ENCODE measurements at regions not wholly inside any gene's neighbourhood (a gene's known extent, or its start where the extent isn't known, plus 50 kb on each side); places are given as distances from the start of the nearest gene placed in this dataset.

DNA sequence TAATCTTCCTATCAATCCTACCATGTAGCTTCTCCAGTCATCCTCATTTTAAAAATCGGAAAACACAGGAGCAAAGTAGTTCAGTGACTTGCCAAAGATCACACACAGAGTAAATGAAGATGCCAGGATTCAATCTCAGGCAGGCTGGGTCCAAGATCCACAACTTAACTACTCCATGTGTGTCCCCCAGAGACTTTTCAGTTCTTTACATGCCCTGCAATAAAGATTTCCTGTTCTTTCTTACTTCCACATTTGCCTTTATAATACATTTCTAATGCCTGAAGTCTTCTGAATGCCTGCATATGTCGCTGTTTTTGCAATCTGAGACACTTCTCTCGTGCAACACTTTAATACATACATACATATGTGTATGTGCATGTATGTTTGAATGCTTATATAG, 121.7 kb upstream of the MARCKS start:
- no peak overlapping the region for H2AFZ ChIP-seq (ENCODE audit: low read length)
- no peaks in the 10 kb centered on the region for H3K4me1 ChIP-seq (ENCODE audit: low read length)
- no peaks in the 10 kb centered on the region for H3F3A ChIP-seq (ENCODE audit: insufficient read depth, low read length)
- no peak overlapping the region for H3K9ac ChIP-seq (ENCODE audit: low read length)
- no peak for TF ChIP-seq EZH2 (optimal IDR thresholded peaks at IDR 0.05; ENCODE audit: low read depth, low read length)
- no peak for TF ChIP-seq EZH2phosphoT487 (IDR thresholded peaks at IDR 0.05; ENCODE audit: low read length)
- TF ChIP-seq, protein P1, sequence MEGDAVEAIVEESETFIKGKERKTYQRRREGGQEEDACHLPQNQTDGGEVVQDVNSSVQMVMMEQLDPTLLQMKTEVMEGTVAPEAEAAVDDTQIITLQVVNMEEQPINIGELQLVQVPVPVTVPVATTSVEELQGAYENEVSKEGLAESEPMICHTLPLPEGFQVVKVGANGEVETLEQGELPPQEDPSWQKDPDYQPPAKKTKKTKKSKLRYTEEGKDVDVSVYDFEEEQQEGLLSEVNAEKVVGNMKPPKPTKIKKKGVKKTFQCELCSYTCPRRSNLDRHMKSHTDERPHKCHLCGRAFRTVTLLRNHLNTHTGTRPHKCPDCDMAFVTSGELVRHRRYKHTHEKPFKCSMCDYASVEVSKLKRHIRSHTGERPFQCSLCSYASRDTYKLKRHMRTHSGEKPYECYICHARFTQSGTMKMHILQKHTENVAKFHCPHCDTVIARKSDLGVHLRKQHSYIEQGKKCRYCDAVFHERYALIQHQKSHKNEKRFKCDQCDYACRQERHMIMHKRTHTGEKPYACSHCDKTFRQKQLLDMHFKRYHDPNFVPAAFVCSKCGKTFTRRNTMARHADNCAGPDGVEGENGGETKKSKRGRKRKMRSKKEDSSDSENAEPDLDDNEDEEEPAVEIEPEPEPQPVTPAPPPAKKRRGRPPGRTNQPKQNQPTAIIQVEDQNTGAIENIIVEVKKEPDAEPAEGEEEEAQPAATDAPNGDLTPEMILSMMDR (IDR thresholded peaks at IDR 0.05; ENCODE audit: low read length) = no peak
- no peak overlapping the region for H3K4me3 ChIP-seq (ENCODE audit: low read length)
- no peaks in the 10 kb centered on the region for H3K9me3 ChIP-seq (replicated peaks; ENCODE audit: insufficient read depth, low read length)
- H3K79me2 ChIP-seq (ENCODE audit: low read length) = no peaks in the 10 kb centered on the region
- H3K27ac ChIP-seq (ENCODE audit: low read length) = no peak overlapping the region
- H3K36me3 ChIP-seq (replicated peaks; ENCODE audit: insufficient read depth, low read length) = no peaks in the 10 kb centered on the region
- H4K20me1 ChIP-seq (ENCODE audit: insufficient read depth, low read length) = no peaks in the 10 kb centered on the region
- H3K4me2 ChIP-seq (ENCODE audit: low read depth, low read length) = no peak overlapping the region
- H3K9me2 ChIP-seq (replicated peaks; ENCODE audit: insufficient read depth, low read length) = no peaks in the 10 kb centered on the region
- H3K27me3 ChIP-seq (replicated peaks; ENCODE audit: insufficient read depth, low read length) = no peaks in the 10 kb centered on the region
- DNase-seq = no peak

DNA sequence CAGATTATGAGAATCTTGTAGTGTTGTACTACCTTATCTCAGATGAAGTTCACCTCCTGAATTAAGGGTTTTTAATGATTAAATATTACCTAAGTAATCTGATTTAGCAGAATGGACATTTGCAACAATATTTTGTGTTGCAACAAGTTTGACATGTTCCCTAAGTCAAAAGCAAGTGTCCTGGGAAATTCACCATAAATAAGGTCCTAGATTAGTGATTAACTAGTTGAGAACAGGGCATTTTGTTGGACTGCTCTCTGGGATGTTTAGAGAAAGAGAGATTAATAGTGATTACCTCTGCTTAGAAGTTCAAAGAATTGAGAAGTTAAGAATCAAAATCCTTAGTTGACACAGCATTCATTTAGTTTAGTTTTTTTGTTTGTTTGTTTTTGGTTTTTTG, 120.2 kb upstream of the MARCKS start:
- no peaks in the 10 kb centered on the region for H4K20me1 ChIP-seq (ENCODE audit: insufficient read depth, low read length)
- H3K9ac ChIP-seq (ENCODE audit: low read length) = no peak overlapping the region
- no peaks in the 10 kb centered on the region for H3K9me3 ChIP-seq (replicated peaks; ENCODE audit: insufficient read depth, low read length)
- H3K36me3 ChIP-seq (replicated peaks; ENCODE audit: insufficient read depth, low read length) = no peaks in the 10 kb centered on the region
- H3K4me3 ChIP-seq (ENCODE audit: low read length) = no peak overlapping the region
- H2AFZ ChIP-seq (ENCODE audit: low read length) = no peak overlapping the region
- H3K9me2 ChIP-seq (replicated peaks; ENCODE audit: insufficient read depth, low read length) = no peaks in the 10 kb centered on the region
- no peaks in the 10 kb centered on the region for H3K4me1 ChIP-seq (ENCODE audit: low read length)
- H3K4me2 ChIP-seq (ENCODE audit: low read depth, low read length) = no peak overlapping the region
- no peak for TF ChIP-seq EZH2 (optimal IDR thresholded peaks at IDR 0.05; ENCODE audit: low read depth, low read length)
- TF ChIP-seq EZH2phosphoT487 (IDR thresholded peaks at IDR 0.05; ENCODE audit: low read length) = no peak
- TF ChIP-seq, protein P1 (IDR thresholded peaks at IDR 0.05; ENCODE audit: low read length) = no peak
- H3K27me3 ChIP-seq (replicated peaks; ENCODE audit: insufficient read depth, low read length) = no peaks in the 10 kb centered on the region
- H3K79me2 ChIP-seq (ENCODE audit: low read length) = no peaks in the 10 kb centered on the region
- H3K27ac ChIP-seq (ENCODE audit: low read length) = no peak overlapping the region
- H3F3A ChIP-seq (ENCODE audit: insufficient read depth, low read length) = no peaks in the 10 kb centered on the region
- no peak for DNase-seq

DNA sequence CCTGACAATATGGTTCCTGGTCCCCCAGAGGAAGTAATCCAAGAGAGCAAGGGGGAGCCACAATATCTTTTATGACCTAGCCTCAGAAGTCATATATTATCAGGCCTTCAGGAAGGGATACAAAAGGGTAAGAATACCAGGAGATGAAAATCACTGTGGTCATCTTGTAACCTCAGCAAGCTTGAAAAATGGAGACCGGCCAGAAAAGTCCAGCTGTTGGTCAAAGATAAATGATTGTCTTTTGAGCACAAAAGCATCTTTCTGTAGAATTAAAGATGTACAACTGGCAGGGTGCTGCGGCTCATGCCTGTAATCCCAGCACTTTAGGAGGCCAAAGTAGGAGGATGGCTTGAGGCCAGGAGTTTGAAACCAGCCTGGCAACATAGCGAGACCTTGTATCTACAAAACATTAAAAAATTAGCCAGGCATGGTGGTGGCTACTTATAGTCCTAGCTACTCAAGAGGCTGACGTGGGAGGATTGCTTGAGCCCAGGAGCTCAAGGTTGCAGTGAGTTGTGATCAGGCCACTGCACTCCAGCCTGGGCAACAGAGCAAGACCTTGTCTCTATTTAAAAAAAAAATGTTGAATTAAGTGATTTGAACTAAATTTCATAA, 118.0 kb upstream of the MARCKS start:
- no peaks in the 10 kb centered on the region for H3K27me3 ChIP-seq (replicated peaks; ENCODE audit: insufficient read depth, low read length)
- no peak overlapping the region for H2AFZ ChIP-seq (ENCODE audit: low read length)
- no peaks in the 10 kb centered on the region for H3K9me3 ChIP-seq (replicated peaks; ENCODE audit: insufficient read depth, low read length)
- no peak overlapping the region for H3K4me2 ChIP-seq (ENCODE audit: low read depth, low read length)
- no peaks in the 10 kb centered on the region for H4K20me1 ChIP-seq (ENCODE audit: insufficient read depth, low read length)
- no peaks in the 10 kb centered on the region for H3K36me3 ChIP-seq (replicated peaks; ENCODE audit: insufficient read depth, low read length)
- H3K9me2 ChIP-seq (replicated peaks; ENCODE audit: insufficient read depth, low read length) = no peaks in the 10 kb centered on the region
- H3F3A ChIP-seq (ENCODE audit: insufficient read depth, low read length) = no peaks in the 10 kb centered on the region
- no peaks in the 10 kb centered on the region for H3K79me2 ChIP-seq (ENCODE audit: low read length)
- no peak overlapping the region for H3K9ac ChIP-seq (ENCODE audit: low read length)
- H3K27ac ChIP-seq (ENCODE audit: low read length) = no peak overlapping the region
- no peak overlapping the region for H3K4me3 ChIP-seq (ENCODE audit: low read length)
- no peaks in the 10 kb centered on the region for H3K4me1 ChIP-seq (ENCODE audit: low read length)
- no peak for DNase-seq
- TF ChIP-seq EZH2 (optimal IDR thresholded peaks at IDR 0.05; ENCODE audit: low read depth, low read length) = no peak
- TF ChIP-seq EZH2phosphoT487 (IDR thresholded peaks at IDR 0.05; ENCODE audit: low read length) = no peak
- TF ChIP-seq, protein P1 (IDR thresholded peaks at IDR 0.05; ENCODE audit: low read length) = no peak

Measured in MM.1S (cell line).